Esophagus muscularis mucosa (tissue), 4 donors: ENCODE measurements at regions not wholly inside any gene's neighbourhood (a gene's known extent, or its start where the extent isn't known, plus 50 kb on each side); places are given as distances from the start of the nearest gene placed in this dataset.

Experiments used
- DNase-seq: peaks from one replicate; pipeline ENCODE4 v3.0.0-alpha.2; 2017; ENCODE audit errors: extremely low spot score
- H3K27ac ChIP-seq, 4 donors: fragments of 200-600 bp; sonication (generic); replicated peaks in 1 of 4; 1 replicate in 3 of 4; 2 replicates in 1 of 4; pipeline ENCODE4 v1.5.1; 2016 to 2019; ENCODE audit warnings: mild to moderate bottlenecking in 1 of 4
- H3K27me3 ChIP-seq, 4 donors: fragments of 200-600 bp; sonication (generic); one replicate each; pipeline versions ENCODE4 v1.5.1 to v1.6.0; 2016 to 2019
- H3K36me3 ChIP-seq, 4 donors: fragments of 200-600 bp; sonication (generic); one replicate each; pipeline ENCODE4 v1.5.1; 2016 to 2019
- H3K4me1 ChIP-seq, 4 donors: fragments of 200-600 bp; sonication (generic); one replicate each; pipeline ENCODE4 v1.5.1; 2016 to 2019
- H3K4me3 ChIP-seq, 4 donors: fragments of 200-600 bp; sonication (generic); 1 replicate in 2 of 4; 2 replicates in 2 of 4; pipeline ENCODE4 v1.5.1; 2016 to 2019; ENCODE audit warnings: mild to moderate bottlenecking in 4 of 4, moderate library complexity in 1 of 4
- H3K9me3 ChIP-seq, 4 donors: fragments of 200-600 bp; sonication (generic); 1 replicate in 3 of 4; 2 replicates in 1 of 4; pipeline ENCODE4 v1.5.1; 2016 to 2019
- EP300 ChIP-seq: sonication (generic); formaldehyde crosslinking; IDR thresholded peaks from one replicate; pipeline ENCODE4 v1.6.1; 2017; ENCODE audit warnings: antibody characterized with exemption
- POLR2A ChIP-seq: fragments of 450-650 bp; IDR thresholded peaks from one replicate; pipeline ENCODE4 v1.6.1; 2017; ENCODE audit warnings: antibody characterized with exemption, moderate library complexity, mild to moderate bottlenecking, low read depth
- POLR2AphosphoS5 ChIP-seq, 2 donors: sonication (generic); formaldehyde crosslinking; IDR thresholded peaks; one replicate each; pipeline ENCODE4 v1.6.1; 2017; ENCODE audit warnings: antibody characterized with exemption in 2 of 2
- WGBS: methylation state at CpG from one replicate; pipeline ENCODE4 v1.1.5; 2018; 5-methylcytosine and 5-hydroxymethylcytosine counted together
- intact Hi-C: fragments of 100-400 bp; cut with DNase I; formaldehyde crosslinking; loops from one replicate; pipeline ENCODE4 v1.15.1; 2023
- TF ChIP-seq, protein P1 (sequence below), 3 experiments: fragments of 200-600 bp in 2 of 3; fragments of 450-650 bp in 1 of 3; sonication (generic) in 2 of 3; IDR thresholded peaks; one replicate each; pipeline ENCODE4 v1.5.1; 2017 to 2019; ENCODE audit warnings: antibody characterized with exemption in 3 of 3, mild to moderate bottlenecking in 2 of 3, moderate library complexity in 1 of 3

GRCh38 chr1:221462345-221462744, 279.5 kb downstream of the DUSP10 start:
- H3K9me3 ChIP-seq = no peaks in the 10 kb centered on the region
- H3K27ac ChIP-seq = no peak overlapping the region
- peaks cover 0 to 27% (median 19%) of the 10 kb centered on the region in 4 donors for H3K4me1 ChIP-seq
- intact Hi-C loops = no loop called here
- H3K27me3 ChIP-seq = no peaks in the 10 kb centered on the region
- WGBS = 78% methylated on average over 1 of the region's 1 CpG
- H3K36me3 ChIP-seq = no peaks in the 10 kb centered on the region
- no peak for DNase-seq
- H3K4me3 ChIP-seq = no peak overlapping the region
- TF ChIP-seq, protein P1, sequence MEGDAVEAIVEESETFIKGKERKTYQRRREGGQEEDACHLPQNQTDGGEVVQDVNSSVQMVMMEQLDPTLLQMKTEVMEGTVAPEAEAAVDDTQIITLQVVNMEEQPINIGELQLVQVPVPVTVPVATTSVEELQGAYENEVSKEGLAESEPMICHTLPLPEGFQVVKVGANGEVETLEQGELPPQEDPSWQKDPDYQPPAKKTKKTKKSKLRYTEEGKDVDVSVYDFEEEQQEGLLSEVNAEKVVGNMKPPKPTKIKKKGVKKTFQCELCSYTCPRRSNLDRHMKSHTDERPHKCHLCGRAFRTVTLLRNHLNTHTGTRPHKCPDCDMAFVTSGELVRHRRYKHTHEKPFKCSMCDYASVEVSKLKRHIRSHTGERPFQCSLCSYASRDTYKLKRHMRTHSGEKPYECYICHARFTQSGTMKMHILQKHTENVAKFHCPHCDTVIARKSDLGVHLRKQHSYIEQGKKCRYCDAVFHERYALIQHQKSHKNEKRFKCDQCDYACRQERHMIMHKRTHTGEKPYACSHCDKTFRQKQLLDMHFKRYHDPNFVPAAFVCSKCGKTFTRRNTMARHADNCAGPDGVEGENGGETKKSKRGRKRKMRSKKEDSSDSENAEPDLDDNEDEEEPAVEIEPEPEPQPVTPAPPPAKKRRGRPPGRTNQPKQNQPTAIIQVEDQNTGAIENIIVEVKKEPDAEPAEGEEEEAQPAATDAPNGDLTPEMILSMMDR (IDR thresholded peaks at IDR 0.05) = no peak
- TF ChIP-seq POLR2A = no peak
- no peak for TF ChIP-seq POLR2AphosphoS5 (IDR thresholded peaks at IDR 0.05)
- no peak for TF ChIP-seq EP300

- H3K27ac ChIP-seq = no peak overlapping the region
- intact Hi-C loops = no loop called here
- peaks cover 0 to 6% (median 0%) of the 10 kb centered on the region in 4 donors for H3K9me3 ChIP-seq
- H3K4me1 ChIP-seq = no peaks in the 10 kb centered on the region
- TF ChIP-seq POLR2A = no peak
- TF ChIP-seq, protein P1 (IDR thresholded peaks at IDR 0.05) = no peak
- TF ChIP-seq EP300 = no peak
- no peak for TF ChIP-seq POLR2AphosphoS5 (IDR thresholded peaks at IDR 0.05)
- no peak overlapping the region for H3K4me3 ChIP-seq
- no peak for DNase-seq
- WGBS = 88% methylated on average over 6 of the region's 6 CpGs
- no peaks in the 10 kb centered on the region for H3K27me3 ChIP-seq
- no peaks in the 10 kb centered on the region for H3K36me3 ChIP-seq
Measured at GRCh38 chr1:221468546-221468945, 273.3 kb downstream of the DUSP10 start.

GRCh38 chr1:221469476-221469875, 272.4 kb downstream of the DUSP10 start:
- TF ChIP-seq EP300 (no peak), POLR2AphosphoS5 (IDR thresholded peaks at IDR 0.05) (no peak), POLR2A (no peak)
- TF ChIP-seq, protein P1 (IDR thresholded peaks at IDR 0.05) = no peak
- Histone ChIP-seq H3K4me1 (no peaks in the 10 kb centered on the region), H3K27ac (no peak overlapping the region), H3K36me3 (no peaks in the 10 kb centered on the region), H3K27me3 (no peaks in the 10 kb centered on the region), H3K9me3 (peaks cover 0 to 6% (median 0%) of the 10 kb centered on the region in 4 donors), H3K4me3 (no peak overlapping the region)
- DNase-seq = no peak
- WGBS = 92% methylated on average over 3 of the region's 3 CpGs
- intact Hi-C loops = no loop called here

GRCh38 chr1:221470000-221470698, 271.7 kb downstream of the DUSP10 start:
- WGBS = 68% methylated on average over 6 of the region's 6 CpGs
- intact Hi-C loops = loop anchor here (10.0 kb wide), 1 partner anchor 275 kb away; the partner anchor contains the start of gene DUSP10

More at GRCh38 chr1:221470000-221470698, 271.7 kb downstream of the DUSP10 start:
- Histone ChIP-seq H3K4me1 (no peaks in the 10 kb centered on the region), H3K36me3 (no peaks in the 10 kb centered on the region), H3K4me3 (no peak overlapping the region), H3K9me3 (peaks cover 0 to 6% (median 0%) of the 10 kb centered on the region in 4 donors), H3K27ac (no peak overlapping the region), H3K27me3 (no peaks in the 10 kb centered on the region)
- TF ChIP-seq POLR2AphosphoS5 (IDR thresholded peaks at IDR 0.05) = no peak
- TF ChIP-seq, protein P1 (IDR thresholded peaks at IDR 0.05) = no peak
- TF ChIP-seq EP300 = no peak
- no peak for TF ChIP-seq POLR2A
- DNase-seq = no peak
